ENCODE measurements at regions not wholly inside any gene's neighbourhood (a gene's known extent, or its start where the extent isn't known, plus 50 kb on each side); places are given as distances from the start of the nearest gene placed in this dataset.

DNA sequence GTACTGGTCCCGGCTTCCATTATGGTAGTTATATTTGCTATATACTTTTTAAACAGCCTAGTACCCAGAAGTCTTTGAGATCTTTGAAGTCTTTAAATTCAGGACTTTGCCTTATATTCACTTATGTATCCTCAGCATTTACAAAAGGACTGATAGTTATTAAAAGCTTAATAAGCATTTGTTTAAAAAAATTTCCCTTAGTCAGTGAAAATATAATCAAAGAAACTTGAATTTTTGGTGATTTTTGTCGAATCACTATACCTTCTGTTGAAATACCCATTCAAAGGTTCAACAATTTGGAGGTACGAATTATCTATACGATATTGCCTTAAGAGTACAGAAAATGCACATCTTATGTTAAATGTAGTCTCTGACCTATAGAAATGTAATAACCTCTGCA is 721.4 kb downstream of the NSUN3 start:
- Mint-ChIP-seq H3K27ac (ENCODE audit: unreplicated experiment) (no peak overlapping the region), H3K4me1 (peaks cover 14% of the 10 kb centered on the region), H3K36me3 (ENCODE audit: low read depth) (no peaks in the 10 kb centered on the region), H3K4me3 (no peak overlapping the region), H3K9me3 (no peaks in the 10 kb centered on the region), H3K27me3 (ENCODE audit: low read depth) (no peaks in the 10 kb centered on the region)
- TF ChIP-seq, protein P1, sequence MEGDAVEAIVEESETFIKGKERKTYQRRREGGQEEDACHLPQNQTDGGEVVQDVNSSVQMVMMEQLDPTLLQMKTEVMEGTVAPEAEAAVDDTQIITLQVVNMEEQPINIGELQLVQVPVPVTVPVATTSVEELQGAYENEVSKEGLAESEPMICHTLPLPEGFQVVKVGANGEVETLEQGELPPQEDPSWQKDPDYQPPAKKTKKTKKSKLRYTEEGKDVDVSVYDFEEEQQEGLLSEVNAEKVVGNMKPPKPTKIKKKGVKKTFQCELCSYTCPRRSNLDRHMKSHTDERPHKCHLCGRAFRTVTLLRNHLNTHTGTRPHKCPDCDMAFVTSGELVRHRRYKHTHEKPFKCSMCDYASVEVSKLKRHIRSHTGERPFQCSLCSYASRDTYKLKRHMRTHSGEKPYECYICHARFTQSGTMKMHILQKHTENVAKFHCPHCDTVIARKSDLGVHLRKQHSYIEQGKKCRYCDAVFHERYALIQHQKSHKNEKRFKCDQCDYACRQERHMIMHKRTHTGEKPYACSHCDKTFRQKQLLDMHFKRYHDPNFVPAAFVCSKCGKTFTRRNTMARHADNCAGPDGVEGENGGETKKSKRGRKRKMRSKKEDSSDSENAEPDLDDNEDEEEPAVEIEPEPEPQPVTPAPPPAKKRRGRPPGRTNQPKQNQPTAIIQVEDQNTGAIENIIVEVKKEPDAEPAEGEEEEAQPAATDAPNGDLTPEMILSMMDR (conservative IDR thresholded peaks at IDR 0.05), result no peak
- no peak for DNase-seq (ENCODE audit: low read depth, low spot score)

DNA sequence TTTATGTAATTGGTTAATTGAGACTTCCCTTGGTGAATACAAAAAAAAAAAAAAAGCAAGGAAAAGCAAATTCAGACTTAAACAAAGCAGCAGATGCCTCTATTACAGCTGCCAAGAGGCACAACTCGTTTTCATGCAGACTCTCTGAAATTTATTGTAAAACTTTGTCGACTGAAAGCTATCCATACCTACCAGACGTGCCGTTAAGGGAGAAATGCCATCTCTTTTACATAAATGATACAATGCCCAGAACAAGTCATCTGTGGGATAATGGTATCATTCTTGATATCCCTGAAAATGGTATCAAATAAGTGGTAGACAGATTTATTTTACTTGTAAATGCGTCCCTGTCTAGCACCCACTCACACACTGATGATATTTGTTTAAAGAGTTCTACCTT is 724.2 kb downstream of the NSUN3 start:
- peaks cover 17% of the 10 kb centered on the region for H3K4me1 Mint-ChIP-seq
- no peak overlapping the region for H3K4me3 Mint-ChIP-seq
- H3K36me3 Mint-ChIP-seq (ENCODE audit: low read depth), result no peaks in the 10 kb centered on the region
- H3K27me3 Mint-ChIP-seq (ENCODE audit: low read depth), result no peaks in the 10 kb centered on the region
- TF ChIP-seq, protein P1 (conservative IDR thresholded peaks at IDR 0.05), result no peak
- DNase-seq (ENCODE audit: low read depth, low spot score), result no peak
- H3K27ac Mint-ChIP-seq (ENCODE audit: unreplicated experiment), result no peak overlapping the region
- no peaks in the 10 kb centered on the region for H3K9me3 Mint-ChIP-seq

DNA sequence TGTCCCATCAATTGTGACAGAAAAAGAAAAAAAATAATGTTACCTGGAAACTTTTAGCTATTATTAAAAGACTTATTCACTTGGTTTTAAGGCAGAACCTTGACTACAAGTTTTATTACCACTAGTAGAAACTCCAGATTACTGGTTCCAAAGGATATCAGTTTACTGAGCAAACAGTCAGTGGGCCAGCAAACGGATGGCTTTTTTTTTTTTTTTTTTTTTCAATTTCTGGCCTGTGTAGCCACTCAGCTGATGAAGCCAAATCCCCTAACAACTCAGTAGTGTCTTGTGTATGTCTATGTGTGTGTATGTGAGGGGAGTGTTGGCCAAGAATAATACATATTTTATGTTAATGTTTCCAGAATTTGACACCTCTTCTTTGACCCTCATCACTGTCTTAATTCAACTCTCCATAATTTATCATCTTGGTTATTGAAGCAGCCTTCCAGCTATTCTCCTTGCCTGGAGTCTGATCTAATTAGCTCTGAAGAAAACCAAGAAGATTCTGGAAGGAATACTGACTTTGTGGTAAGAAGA is 724.9 kb downstream of the NSUN3 start:
- TF ChIP-seq, protein P1 (conservative IDR thresholded peaks at IDR 0.05), result no peak
- H3K27me3 Mint-ChIP-seq (ENCODE audit: low read depth), result no peaks in the 10 kb centered on the region
- H3K4me1 Mint-ChIP-seq, result peaks cover 24% of the 10 kb centered on the region
- H3K4me3 Mint-ChIP-seq, result no peak overlapping the region
- H3K9me3 Mint-ChIP-seq, result no peaks in the 10 kb centered on the region
- DNase-seq (ENCODE audit: low read depth, low spot score), result no peak
- no peaks in the 10 kb centered on the region for H3K36me3 Mint-ChIP-seq (ENCODE audit: low read depth)
- H3K27ac Mint-ChIP-seq (ENCODE audit: unreplicated experiment), result no peak overlapping the region

DNA sequence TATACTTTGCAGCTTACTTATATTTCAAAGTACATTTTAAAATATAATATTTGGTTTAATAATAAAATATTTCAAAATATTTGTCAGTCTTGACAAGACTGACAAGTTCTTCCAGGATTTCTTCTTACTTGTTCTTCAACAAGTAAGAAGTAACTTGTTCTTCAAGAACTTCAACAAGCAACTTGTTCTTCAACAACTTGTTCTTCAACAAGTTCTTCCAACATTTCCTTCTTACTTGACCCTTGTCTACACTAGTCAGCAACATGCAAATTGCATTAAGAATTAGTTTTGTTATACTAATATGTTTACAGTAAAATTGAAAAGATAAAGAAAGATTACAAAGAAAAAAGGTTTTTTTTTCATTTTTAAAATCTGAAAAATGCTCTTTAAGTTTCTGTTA is 731.7 kb downstream of the NSUN3 start:
- H3K36me3 Mint-ChIP-seq (ENCODE audit: low read depth), result peaks cover 4% of the 10 kb centered on the region
- DNase-seq (ENCODE audit: low read depth, low spot score), result no peak

GRCh38 chr3:94799420-94800060 is 736.7 kb downstream of the NSUN3 start:
- H3K36me3 Mint-ChIP-seq (ENCODE audit: low read depth), result peaks cover 4% of the 10 kb centered on the region
- H3K9me3 Mint-ChIP-seq, result peaks cover 4% of the 10 kb centered on the region
- H3K4me1 Mint-ChIP-seq, result no peaks in the 10 kb centered on the region
- no peak for DNase-seq (ENCODE audit: low read depth, low spot score)
- H3K4me3 Mint-ChIP-seq, result no peak overlapping the region
- no peaks in the 10 kb centered on the region for H3K27me3 Mint-ChIP-seq (ENCODE audit: low read depth)
- TF ChIP-seq, protein P1 (conservative IDR thresholded peaks at IDR 0.05), result no peak
- no peak overlapping the region for H3K27ac Mint-ChIP-seq (ENCODE audit: unreplicated experiment)

More for the DNA sequence above, 731.7 kb downstream of the NSUN3 start:
- Mint-ChIP-seq H3K4me1 (peaks cover 22% of the 10 kb centered on the region), H3K27me3 (ENCODE audit: low read depth) (no peaks in the 10 kb centered on the region), H3K9me3 (no peaks in the 10 kb centered on the region), H3K4me3 (no peak overlapping the region), H3K27ac (ENCODE audit: unreplicated experiment) (no peak overlapping the region)
- TF ChIP-seq, protein P1 (conservative IDR thresholded peaks at IDR 0.05), result no peak

All from neural crest cell (in vitro differentiated cells).